Effector memory CD8-positive, alpha-beta T cell (primary cell): ENCODE measurements at regions not wholly inside any gene's neighbourhood (a gene's known extent, or its start where the extent isn't known, plus 50 kb on each side); places are given as distances from the start of the nearest gene placed in this dataset.

Experiments used
- ATAC-seq: fragments of 150-1000 bp; cut with Tn5 transposase; replicated peaks from 2 replicates; pipeline ENCODE4 v1.10.0; 2021; ENCODE audit warnings: mild to moderate bottlenecking, moderate library complexity
- DNase-seq, 3 experiments: peaks; one replicate each; pipeline ENCODE4 v3.0.0; 2021
- H3K27ac Mint-ChIP-seq, 2 donors: one replicate each; pipeline ENCODE4 v1.8.0; 2022; ENCODE audit warnings: mild to moderate bottlenecking in 2 of 2, mixed read lengths in 2 of 2, moderate library complexity in 2 of 2
- H3K27me3 Mint-ChIP-seq, 2 donors: one replicate each; pipeline ENCODE4 v1.8.0; 2022; ENCODE audit warnings: mixed read lengths in 2 of 2
- H3K36me3 Mint-ChIP-seq: one replicate; pipeline ENCODE4 v1.8.0; 2022; ENCODE audit warnings: mild to moderate bottlenecking, moderate library complexity, mixed read lengths; ENCODE audit not compliant: insufficient read depth
- H3K4me1 Mint-ChIP-seq, 2 donors: one replicate each; pipeline ENCODE4 v1.8.0; 2022; ENCODE audit warnings: low read depth in 2 of 2, mixed read lengths in 2 of 2
- H3K4me3 Mint-ChIP-seq, 2 donors: one replicate each; pipeline ENCODE4 v1.8.0; 2022; ENCODE audit warnings: mild to moderate bottlenecking in 2 of 2, mixed read lengths in 2 of 2, moderate library complexity in 2 of 2
- H3K9me3 Mint-ChIP-seq, 2 donors: one replicate each; pipeline ENCODE4 v1.8.0; 2022; ENCODE audit warnings: mixed read lengths in 2 of 2

GRCh38 chr1:209046058-209046417 lies 537.5 kb upstream of the CAMK1G start:
- Mint-ChIP-seq H3K27ac (no peak overlapping the region), H3K4me1 (no peaks in the 10 kb centered on the region), H3K36me3 (no peaks in the 10 kb centered on the region), H3K9me3 (no peaks in the 10 kb centered on the region), H3K27me3 (peaks cover 6 to 15% of the 10 kb centered on the region in 2 donors), H3K4me3 (no peak overlapping the region)
- ATAC-seq (no peak), DNase-seq (no peak)

- Mint-ChIP-seq H3K27ac (no peak overlapping the region), H3K4me1 (no peaks in the 10 kb centered on the region), H3K9me3 (peaks cover 0 to 4% of the 10 kb centered on the region in 2 donors), H3K4me3 (no peak overlapping the region), H3K27me3 (peaks cover 7 to 22% of the 10 kb centered on the region in 2 donors), H3K36me3 (no peaks in the 10 kb centered on the region)
- ATAC-seq (no peak), DNase-seq (no peak)
Observed at GRCh38 chr1:209046935-209047334, 536.6 kb upstream of the CAMK1G start.

- Mint-ChIP-seq H3K27me3 (peaks cover 7 to 27% of the 10 kb centered on the region in 2 donors), H3K36me3 (no peaks in the 10 kb centered on the region), H3K4me1 (no peaks in the 10 kb centered on the region), H3K9me3 (peaks cover 3 to 12% of the 10 kb centered on the region in 2 donors), H3K27ac (no peak overlapping the region), H3K4me3 (no peak overlapping the region)
- DNase-seq (no peak), ATAC-seq (no peak)
Observed at GRCh38 chr1:209048941-209049669, 534.4 kb upstream of the CAMK1G start.

- H3K27me3 Mint-ChIP-seq, result peaks cover 7 to 27% of the 10 kb centered on the region in 2 donors
- H3K4me1 Mint-ChIP-seq, result no peaks in the 10 kb centered on the region
- H3K36me3 Mint-ChIP-seq, result peaks cover 4% of the 10 kb centered on the region
- no peak for DNase-seq
- no peak for ATAC-seq
- no peak overlapping the region for H3K27ac Mint-ChIP-seq
- H3K9me3 Mint-ChIP-seq, result peaks cover 3 to 12% of the 10 kb centered on the region in 2 donors
- no peak overlapping the region for H3K4me3 Mint-ChIP-seq
Observed at GRCh38 chr1:209051570-209051969, 531.9 kb upstream of the CAMK1G start.

GRCh38 chr1:209053587-209053986 lies 529.9 kb upstream of the CAMK1G start:
- Mint-ChIP-seq H3K9me3 (peaks cover 3 to 12% of the 10 kb centered on the region in 2 donors), H3K4me3 (no peak overlapping the region), H3K27me3 (peaks cover 7 to 27% of the 10 kb centered on the region in 2 donors), H3K27ac (no peak overlapping the region), H3K4me1 (no peaks in the 10 kb centered on the region), H3K36me3 (peaks cover 4% of the 10 kb centered on the region)
- DNase-seq (no peak), ATAC-seq (no peak)

- H3K9me3 Mint-ChIP-seq, result peaks cover 3 to 7% of the 10 kb centered on the region in 2 donors
- H3K27me3 Mint-ChIP-seq, result peaks cover 4% of the 10 kb centered on the region in 2 donors
- H3K4me1 Mint-ChIP-seq, result no peaks in the 10 kb centered on the region
- peaks cover 4% of the 10 kb centered on the region for H3K36me3 Mint-ChIP-seq
- H3K27ac Mint-ChIP-seq, result no peak overlapping the region
- H3K4me3 Mint-ChIP-seq, result no peak overlapping the region
- no peak for DNase-seq
- no peak for ATAC-seq
Observed at GRCh38 chr1:209057083-209057482, 526.4 kb upstream of the CAMK1G start.

GRCh38 chr1:209057901-209058300 lies 525.6 kb upstream of the CAMK1G start:
- no peak for DNase-seq
- peaks cover 0 to 1% of the 10 kb centered on the region in 2 donors for H3K9me3 Mint-ChIP-seq
- no peak overlapping the region for H3K4me3 Mint-ChIP-seq
- ATAC-seq, result no peak
- H3K36me3 Mint-ChIP-seq, result peaks cover 4% of the 10 kb centered on the region
- no peaks in the 10 kb centered on the region for H3K4me1 Mint-ChIP-seq
- no peak overlapping the region for H3K27ac Mint-ChIP-seq
- no peaks in the 10 kb centered on the region for H3K27me3 Mint-ChIP-seq

GRCh38 chr1:209059376-209059775 lies 524.1 kb upstream of the CAMK1G start:
- Mint-ChIP-seq H3K9me3 (no peaks in the 10 kb centered on the region), H3K4me1 (no peaks in the 10 kb centered on the region), H3K27ac (no peak overlapping the region), H3K4me3 (no peak overlapping the region), H3K36me3 (peaks cover 4% of the 10 kb centered on the region), H3K27me3 (no peaks in the 10 kb centered on the region)
- DNase-seq, result no peak
- ATAC-seq, result no peak

GRCh38 chr1:209059981-209060380 lies 523.5 kb upstream of the CAMK1G start:
- Mint-ChIP-seq H3K36me3 (peaks cover under 1% of the 10 kb centered on the region), H3K4me1 (no peaks in the 10 kb centered on the region), H3K27me3 (no peaks in the 10 kb centered on the region), H3K27ac (no peak overlapping the region), H3K4me3 (no peak overlapping the region), H3K9me3 (no peaks in the 10 kb centered on the region)
- ATAC-seq, result no peak
- no peak for DNase-seq

- H3K27me3 Mint-ChIP-seq, result no peaks in the 10 kb centered on the region
Observed at GRCh38 chr1:209062081-209062620, 521.4 kb upstream of the CAMK1G start.

GRCh38 chr1:209062863-209063262 lies 520.7 kb upstream of the CAMK1G start:
- H3K27ac Mint-ChIP-seq, result no peak overlapping the region
- H3K4me1 Mint-ChIP-seq, result no peaks in the 10 kb centered on the region
- ATAC-seq (no peak), DNase-seq (no peak)
- H3K4me3 Mint-ChIP-seq, result no peak overlapping the region
- no peaks in the 10 kb centered on the region for H3K36me3 Mint-ChIP-seq
- H3K27me3 Mint-ChIP-seq, result no peaks in the 10 kb centered on the region
- no peaks in the 10 kb centered on the region for H3K9me3 Mint-ChIP-seq

More at GRCh38 chr1:209062081-209062620, 521.4 kb upstream of the CAMK1G start:
- H3K4me1 Mint-ChIP-seq, result no peaks in the 10 kb centered on the region
- no peak overlapping the region for H3K4me3 Mint-ChIP-seq
- no peaks in the 10 kb centered on the region for H3K9me3 Mint-ChIP-seq
- H3K36me3 Mint-ChIP-seq, result no peaks in the 10 kb centered on the region
- DNase-seq (no peak), ATAC-seq (no peak)
- H3K27ac Mint-ChIP-seq, result no peak overlapping the region

- H3K4me1 Mint-ChIP-seq, result no peaks in the 10 kb centered on the region
Observed at GRCh38 chr1:209063767-209064659, 519.5 kb upstream of the CAMK1G start.

GRCh38 chr1:209064850-209065706 lies 518.4 kb upstream of the CAMK1G start:
- H3K36me3 Mint-ChIP-seq, result no peaks in the 10 kb centered on the region
- H3K9me3 Mint-ChIP-seq, result no peaks in the 10 kb centered on the region
- H3K27me3 Mint-ChIP-seq, result no peaks in the 10 kb centered on the region
- H3K4me1 Mint-ChIP-seq, result no peaks in the 10 kb centered on the region
- H3K4me3 Mint-ChIP-seq, result no peak overlapping the region
- no peak overlapping the region for H3K27ac Mint-ChIP-seq
- no peak for DNase-seq
- no peak for ATAC-seq

More at GRCh38 chr1:209063767-209064659, 519.5 kb upstream of the CAMK1G start:
- no peak for ATAC-seq
- DNase-seq, result no peak
- H3K27me3 Mint-ChIP-seq, result no peaks in the 10 kb centered on the region
- no peak overlapping the region for H3K4me3 Mint-ChIP-seq
- no peak overlapping the region for H3K27ac Mint-ChIP-seq
- H3K9me3 Mint-ChIP-seq, result no peaks in the 10 kb centered on the region
- H3K36me3 Mint-ChIP-seq, result no peaks in the 10 kb centered on the region
